ENCODE measurements at regions not wholly inside any gene's neighbourhood (a gene's known extent, or its start where the extent isn't known, plus 50 kb on each side); places are given as distances from the start of the nearest gene placed in this dataset.

DNA sequence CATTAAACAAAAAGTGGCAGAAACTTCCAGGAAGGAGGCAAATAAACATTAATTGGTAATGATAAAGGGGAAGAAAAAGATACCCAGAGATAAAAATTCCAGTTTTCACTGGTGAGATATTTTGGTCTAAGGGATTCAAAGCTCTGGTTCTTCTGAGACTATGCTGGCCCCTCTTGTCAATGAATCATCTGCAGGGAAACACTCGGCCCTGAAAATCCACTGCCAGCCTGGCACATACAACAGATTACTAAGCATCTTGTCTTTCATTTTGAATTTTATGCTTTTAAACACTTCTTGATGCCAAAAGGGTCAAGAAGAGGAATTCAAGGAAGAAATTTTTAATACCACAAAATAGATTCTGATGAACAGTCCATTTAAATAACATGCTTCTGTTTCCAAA is 1603.8 kb upstream of the ZEB2 start:
- no peak for TF ChIP-seq EZH2 (IDR thresholded peaks at IDR 0.05; ENCODE audit: low read length, unreplicated experiment)
- TF ChIP-seq, protein P1, sequence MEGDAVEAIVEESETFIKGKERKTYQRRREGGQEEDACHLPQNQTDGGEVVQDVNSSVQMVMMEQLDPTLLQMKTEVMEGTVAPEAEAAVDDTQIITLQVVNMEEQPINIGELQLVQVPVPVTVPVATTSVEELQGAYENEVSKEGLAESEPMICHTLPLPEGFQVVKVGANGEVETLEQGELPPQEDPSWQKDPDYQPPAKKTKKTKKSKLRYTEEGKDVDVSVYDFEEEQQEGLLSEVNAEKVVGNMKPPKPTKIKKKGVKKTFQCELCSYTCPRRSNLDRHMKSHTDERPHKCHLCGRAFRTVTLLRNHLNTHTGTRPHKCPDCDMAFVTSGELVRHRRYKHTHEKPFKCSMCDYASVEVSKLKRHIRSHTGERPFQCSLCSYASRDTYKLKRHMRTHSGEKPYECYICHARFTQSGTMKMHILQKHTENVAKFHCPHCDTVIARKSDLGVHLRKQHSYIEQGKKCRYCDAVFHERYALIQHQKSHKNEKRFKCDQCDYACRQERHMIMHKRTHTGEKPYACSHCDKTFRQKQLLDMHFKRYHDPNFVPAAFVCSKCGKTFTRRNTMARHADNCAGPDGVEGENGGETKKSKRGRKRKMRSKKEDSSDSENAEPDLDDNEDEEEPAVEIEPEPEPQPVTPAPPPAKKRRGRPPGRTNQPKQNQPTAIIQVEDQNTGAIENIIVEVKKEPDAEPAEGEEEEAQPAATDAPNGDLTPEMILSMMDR (conservative IDR thresholded peaks at IDR 0.05; ENCODE audit: low read depth, low read length), result no peak
- no peak for TF ChIP-seq EZH2phosphoT487 (IDR thresholded peaks at IDR 0.05; ENCODE audit: borderline replicate concordance, low read length)
- Histone ChIP-seq H4K20me1 (ENCODE audit: low read length) (no peaks in the 10 kb centered on the region), H3K36me3 (ENCODE audit: low read depth, low read length) (no peaks in the 10 kb centered on the region), H3K4me1 (ENCODE audit: insufficient read depth, low read length) (no peaks in the 10 kb centered on the region), H3K4me2 (ENCODE audit: low read length) (no peak overlapping the region), H3K4me3 (ENCODE audit: low read length) (no peak overlapping the region), H3K27me3 (ENCODE audit: low read length) (no peaks in the 10 kb centered on the region), H3F3A (ENCODE audit: low read length, unreplicated experiment) (no peaks in the 10 kb centered on the region), H3K9me3 (ENCODE audit: low read length) (no peaks in the 10 kb centered on the region), H3K9me2 (replicated peaks; ENCODE audit: low read length) (no peaks in the 10 kb centered on the region), H3K79me2 (ENCODE audit: low read length) (no peaks in the 10 kb centered on the region), H3K9ac (ENCODE audit: low read length) (no peak overlapping the region), H3K27ac (ENCODE audit: low read length) (no peak overlapping the region), H2AFZ (ENCODE audit: low read length) (no peak overlapping the region)
- ChIA-PET POLR2A (ENCODE audit: unreplicated experiment) (no interaction called here), CTCF (no interaction called here)
- intact Hi-C loops (cut with micrococcal nuclease), result no loop called here
- DNase-seq (no peak), ATAC-seq (no peak)
- no TSS peak for BruUV-seq (replicated peaks)

DNA sequence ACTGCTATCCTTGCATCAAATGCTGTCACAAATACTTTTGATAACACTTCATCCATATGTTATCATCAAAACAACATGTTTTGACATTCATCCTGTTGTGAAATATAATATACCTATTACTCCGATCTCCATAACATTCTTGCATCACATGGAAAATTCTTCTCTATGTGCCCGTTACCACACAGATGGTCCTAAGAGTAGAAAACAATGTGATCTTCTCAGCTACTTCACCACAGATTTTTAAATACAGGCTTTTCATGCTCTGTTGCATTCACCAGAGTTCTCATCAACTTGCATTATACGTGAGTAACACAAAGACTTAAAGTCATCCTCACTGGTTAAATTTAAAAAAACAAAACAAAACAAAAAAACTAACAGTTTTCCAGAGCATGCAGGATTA is 1603.3 kb upstream of the ZEB2 start:
- H3K27ac ChIP-seq (ENCODE audit: low read length), result no peak overlapping the region
- no peaks in the 10 kb centered on the region for H4K20me1 ChIP-seq (ENCODE audit: low read length)
- no peaks in the 10 kb centered on the region for H3K36me3 ChIP-seq (ENCODE audit: low read depth, low read length)
- H3K79me2 ChIP-seq (ENCODE audit: low read length), result no peaks in the 10 kb centered on the region
- no peak overlapping the region for H2AFZ ChIP-seq (ENCODE audit: low read length)
- ATAC-seq, result no peak
- no peaks in the 10 kb centered on the region for H3K9me2 ChIP-seq (replicated peaks; ENCODE audit: low read length)
- H3K9me3 ChIP-seq (ENCODE audit: low read length), result no peaks in the 10 kb centered on the region
- no peaks in the 10 kb centered on the region for H3F3A ChIP-seq (ENCODE audit: low read length, unreplicated experiment)
- DNase-seq, result no peak
- no peak overlapping the region for H3K9ac ChIP-seq (ENCODE audit: low read length)
- no peaks in the 10 kb centered on the region for H3K4me1 ChIP-seq (ENCODE audit: insufficient read depth, low read length)
- ChIA-PET POLR2A (ENCODE audit: unreplicated experiment) (no interaction called here), CTCF (no interaction called here)
- H3K4me3 ChIP-seq (ENCODE audit: low read length), result no peak overlapping the region
- H3K27me3 ChIP-seq (ENCODE audit: low read length), result no peaks in the 10 kb centered on the region
- intact Hi-C loops (cut with micrococcal nuclease), result no loop called here
- TF ChIP-seq EZH2phosphoT487 (IDR thresholded peaks at IDR 0.05; ENCODE audit: borderline replicate concordance, low read length) (no peak), EZH2 (IDR thresholded peaks at IDR 0.05; ENCODE audit: low read length, unreplicated experiment) (no peak)
- TF ChIP-seq, protein P1 (conservative IDR thresholded peaks at IDR 0.05; ENCODE audit: low read depth, low read length), result no peak
- no TSS peak for BruUV-seq (replicated peaks)
- no peak overlapping the region for H3K4me2 ChIP-seq (ENCODE audit: low read length)

DNA sequence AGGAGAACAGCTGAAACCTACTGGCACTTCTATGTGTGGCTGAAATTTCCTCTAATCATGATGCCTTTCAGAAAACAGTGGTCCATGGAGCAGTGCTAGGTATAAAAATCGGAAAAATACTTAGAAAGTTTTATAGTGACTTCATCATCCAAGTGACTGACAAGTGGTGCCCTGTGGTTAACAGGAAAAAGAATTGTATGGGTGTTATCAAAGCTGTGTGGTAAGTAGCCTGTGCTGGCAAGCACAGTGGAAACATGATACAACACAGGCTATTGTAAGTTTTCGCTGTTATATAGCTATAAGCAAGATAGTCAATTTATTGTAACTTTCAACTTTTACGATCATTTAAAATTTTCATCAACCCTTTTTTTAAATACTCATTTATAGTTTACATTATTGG is 1599.7 kb upstream of the ZEB2 start:
- H3K27me3 ChIP-seq (ENCODE audit: low read length), result no peaks in the 10 kb centered on the region
- DNase-seq (no peak), ATAC-seq (no peak)
- no peaks in the 10 kb centered on the region for H3K9me3 ChIP-seq (ENCODE audit: low read length)
- H4K20me1 ChIP-seq (ENCODE audit: low read length), result no peaks in the 10 kb centered on the region
- no peak overlapping the region for H3K4me2 ChIP-seq (ENCODE audit: low read length)
- H3K9me2 ChIP-seq (replicated peaks; ENCODE audit: low read length), result no peaks in the 10 kb centered on the region
- no TSS peak for BruUV-seq (replicated peaks)
- POLR2A ChIA-PET (ENCODE audit: unreplicated experiment), result interaction anchor here (0.6 kb wide), 1 partner anchor 186 kb away, joined by 4 read pairs; no protein-coding TSS in a partner anchor
- CTCF ChIA-PET, result no interaction called here
- H3K4me1 ChIP-seq (ENCODE audit: insufficient read depth, low read length), result no peaks in the 10 kb centered on the region
- H3K36me3 ChIP-seq (ENCODE audit: low read depth, low read length), result no peaks in the 10 kb centered on the region
- no peak overlapping the region for H3K4me3 ChIP-seq (ENCODE audit: low read length)
- H2AFZ ChIP-seq (ENCODE audit: low read length), result no peak overlapping the region
- H3K9ac ChIP-seq (ENCODE audit: low read length), result no peak overlapping the region
- H3K79me2 ChIP-seq (ENCODE audit: low read length), result no peaks in the 10 kb centered on the region
- no peak for TF ChIP-seq EZH2 (IDR thresholded peaks at IDR 0.05; ENCODE audit: low read length, unreplicated experiment)
- TF ChIP-seq, protein P1 (conservative IDR thresholded peaks at IDR 0.05; ENCODE audit: low read depth, low read length), result no peak
- TF ChIP-seq EZH2phosphoT487 (IDR thresholded peaks at IDR 0.05; ENCODE audit: borderline replicate concordance, low read length), result no peak
- H3K27ac ChIP-seq (ENCODE audit: low read length), result no peak overlapping the region
- intact Hi-C loops (cut with micrococcal nuclease), result loop anchor here (1.0 kb wide), 1 partner anchor 15 kb away; no protein-coding TSS in a partner anchor
- no peaks in the 10 kb centered on the region for H3F3A ChIP-seq (ENCODE audit: low read length, unreplicated experiment)

Data from PC-3 (cell line).